ENCODE measurements at regions not wholly inside any gene's neighbourhood (a gene's known extent, or its start where the extent isn't known, plus 50 kb on each side); places are given as distances from the start of the nearest gene placed in this dataset.

DNA sequence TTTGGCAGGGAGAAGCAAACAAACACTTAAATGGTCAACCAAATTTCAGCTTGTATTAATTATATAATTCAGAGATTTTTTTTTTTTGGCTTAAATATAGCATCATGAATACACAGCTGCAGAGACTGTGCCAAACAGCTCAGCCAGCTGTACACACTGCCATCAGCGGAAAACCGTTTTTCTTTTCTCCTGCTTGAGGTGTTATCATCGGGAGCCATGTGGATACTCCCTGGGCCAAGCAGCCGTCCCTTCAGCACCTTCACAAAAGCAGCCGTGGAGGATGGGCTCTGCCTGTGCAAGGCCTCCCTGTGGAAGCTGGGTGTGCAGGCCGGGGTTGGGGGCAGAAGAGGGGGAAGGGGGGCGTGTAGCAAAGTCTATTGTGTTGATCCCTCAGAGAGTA is 85.0 kb downstream of the NUF2 start:
- TF ChIP-seq, protein P1, sequence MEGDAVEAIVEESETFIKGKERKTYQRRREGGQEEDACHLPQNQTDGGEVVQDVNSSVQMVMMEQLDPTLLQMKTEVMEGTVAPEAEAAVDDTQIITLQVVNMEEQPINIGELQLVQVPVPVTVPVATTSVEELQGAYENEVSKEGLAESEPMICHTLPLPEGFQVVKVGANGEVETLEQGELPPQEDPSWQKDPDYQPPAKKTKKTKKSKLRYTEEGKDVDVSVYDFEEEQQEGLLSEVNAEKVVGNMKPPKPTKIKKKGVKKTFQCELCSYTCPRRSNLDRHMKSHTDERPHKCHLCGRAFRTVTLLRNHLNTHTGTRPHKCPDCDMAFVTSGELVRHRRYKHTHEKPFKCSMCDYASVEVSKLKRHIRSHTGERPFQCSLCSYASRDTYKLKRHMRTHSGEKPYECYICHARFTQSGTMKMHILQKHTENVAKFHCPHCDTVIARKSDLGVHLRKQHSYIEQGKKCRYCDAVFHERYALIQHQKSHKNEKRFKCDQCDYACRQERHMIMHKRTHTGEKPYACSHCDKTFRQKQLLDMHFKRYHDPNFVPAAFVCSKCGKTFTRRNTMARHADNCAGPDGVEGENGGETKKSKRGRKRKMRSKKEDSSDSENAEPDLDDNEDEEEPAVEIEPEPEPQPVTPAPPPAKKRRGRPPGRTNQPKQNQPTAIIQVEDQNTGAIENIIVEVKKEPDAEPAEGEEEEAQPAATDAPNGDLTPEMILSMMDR (IDR thresholded peaks at IDR 0.05; ENCODE audit: borderline replicate concordance, extremely low read depth, low read length, poor library complexity, severe bottlenecking) = no peak
- no peak for TF ChIP-seq EZH2 (IDR thresholded peaks at IDR 0.05; ENCODE audit: borderline replicate concordance, low read depth, low read length, severe bottlenecking)
